ENCODE measurements at regions not wholly inside any gene's neighbourhood (a gene's known extent, or its start where the extent isn't known, plus 50 kb on each side); places are given as distances from the start of the nearest gene placed in this dataset.

DNA sequence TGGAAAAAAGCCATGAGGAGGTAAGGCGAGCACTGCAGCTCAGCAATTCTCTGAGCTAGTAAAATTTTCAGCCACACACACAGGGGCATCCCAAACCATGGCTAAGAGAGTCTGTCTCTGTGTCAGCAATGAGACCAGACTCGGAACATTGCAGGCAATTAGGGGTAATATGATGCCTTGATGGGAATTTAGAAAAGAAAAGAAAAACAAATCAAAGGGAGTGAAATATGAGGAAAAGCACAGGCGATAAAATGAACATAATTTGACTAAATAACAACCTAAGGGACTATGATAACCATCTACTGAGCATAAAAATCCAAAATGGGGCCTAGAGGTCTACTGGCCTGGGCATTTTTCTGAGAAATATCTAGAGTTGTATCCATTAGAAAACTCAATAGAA is 546.0 kb upstream of the PSMD7 start:
- TF ChIP-seq, protein P1, sequence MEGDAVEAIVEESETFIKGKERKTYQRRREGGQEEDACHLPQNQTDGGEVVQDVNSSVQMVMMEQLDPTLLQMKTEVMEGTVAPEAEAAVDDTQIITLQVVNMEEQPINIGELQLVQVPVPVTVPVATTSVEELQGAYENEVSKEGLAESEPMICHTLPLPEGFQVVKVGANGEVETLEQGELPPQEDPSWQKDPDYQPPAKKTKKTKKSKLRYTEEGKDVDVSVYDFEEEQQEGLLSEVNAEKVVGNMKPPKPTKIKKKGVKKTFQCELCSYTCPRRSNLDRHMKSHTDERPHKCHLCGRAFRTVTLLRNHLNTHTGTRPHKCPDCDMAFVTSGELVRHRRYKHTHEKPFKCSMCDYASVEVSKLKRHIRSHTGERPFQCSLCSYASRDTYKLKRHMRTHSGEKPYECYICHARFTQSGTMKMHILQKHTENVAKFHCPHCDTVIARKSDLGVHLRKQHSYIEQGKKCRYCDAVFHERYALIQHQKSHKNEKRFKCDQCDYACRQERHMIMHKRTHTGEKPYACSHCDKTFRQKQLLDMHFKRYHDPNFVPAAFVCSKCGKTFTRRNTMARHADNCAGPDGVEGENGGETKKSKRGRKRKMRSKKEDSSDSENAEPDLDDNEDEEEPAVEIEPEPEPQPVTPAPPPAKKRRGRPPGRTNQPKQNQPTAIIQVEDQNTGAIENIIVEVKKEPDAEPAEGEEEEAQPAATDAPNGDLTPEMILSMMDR (IDR thresholded peaks at IDR 0.05; ENCODE audit: low read length) = no peak
- no peak for TF ChIP-seq EZH2 (IDR thresholded peaks at IDR 0.05; ENCODE audit: borderline replicate concordance, low read length)
